SJSA1 (cell line): ENCODE measurements at regions not wholly inside any gene's neighbourhood (a gene's known extent, or its start where the extent isn't known, plus 50 kb on each side); places are given as distances from the start of the nearest gene placed in this dataset.

ENCODE experiments used
- DNase-seq, 2 experiments: peaks; one replicate each; pipeline ENCODE4 v3.0.0-alpha.2; 2015 to 2020; ENCODE audit warnings: low spot score in 2 of 2, low read depth in 1 of 2
- H3K27ac ChIP-seq: fragments of 250-450 bp; sonication (Bioruptor Pico); 2 replicates; pipeline ENCODE4 v1.5.1; 2020; ENCODE audit warnings: mild to moderate bottlenecking, moderate library complexity
- H3K27me3 ChIP-seq: fragments of 250-450 bp; sonication (Bioruptor Pico); replicated peaks from 2 replicates; pipeline ENCODE4 v1.5.1; 2020; ENCODE audit warnings: mild to moderate bottlenecking, moderate library complexity
- H3K36me3 ChIP-seq: fragments of 250-450 bp; sonication (Bioruptor Pico); 2 replicates; pipeline ENCODE4 v1.5.1; 2020; ENCODE audit warnings: mild to moderate bottlenecking
- H3K4me1 ChIP-seq: fragments of 250-450 bp; sonication (Bioruptor Pico); replicated peaks from 2 replicates; pipeline ENCODE4 v1.6.1; 2021; ENCODE audit warnings: mild to moderate bottlenecking
- H3K4me3 ChIP-seq: fragments of 250-450 bp; sonication (Bioruptor Pico); 2 replicates; pipeline ENCODE4 v1.5.1; 2020; ENCODE audit warnings: mild to moderate bottlenecking
- H3K9me3 ChIP-seq: fragments of 250-450 bp; sonication (Bioruptor Pico); replicated peaks from 2 replicates; pipeline ENCODE4 v1.5.1; 2020; ENCODE audit warnings: mild to moderate bottlenecking

DNA sequence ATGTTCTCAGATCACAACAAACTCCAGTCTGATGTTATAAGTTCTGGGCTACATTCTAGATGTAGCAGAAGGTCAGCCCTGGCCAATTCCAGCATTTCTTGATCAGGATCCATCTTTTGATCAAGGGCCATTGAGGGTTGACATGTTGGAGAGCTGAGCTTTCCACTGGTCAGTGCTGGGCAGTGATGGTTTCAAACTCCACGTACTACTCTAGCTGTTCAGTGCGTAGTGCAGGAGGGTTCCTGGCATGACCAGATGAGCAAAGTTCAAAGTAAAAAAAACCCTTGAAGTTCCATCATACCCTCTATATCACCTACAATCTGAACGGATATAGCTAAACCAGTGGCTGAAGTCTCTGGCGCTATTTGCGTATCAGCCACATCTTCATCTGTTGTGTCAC lies 210.4 kb upstream of the OSR1 start:
- no peak overlapping the region for H3K4me3 ChIP-seq
- no peak for DNase-seq
- no peak overlapping the region for H3K27ac ChIP-seq
- peaks cover 6% of the 10 kb centered on the region for H3K4me1 ChIP-seq
- no peaks in the 10 kb centered on the region for H3K27me3 ChIP-seq
- no peaks in the 10 kb centered on the region for H3K36me3 ChIP-seq
- no peaks in the 10 kb centered on the region for H3K9me3 ChIP-seq

DNA sequence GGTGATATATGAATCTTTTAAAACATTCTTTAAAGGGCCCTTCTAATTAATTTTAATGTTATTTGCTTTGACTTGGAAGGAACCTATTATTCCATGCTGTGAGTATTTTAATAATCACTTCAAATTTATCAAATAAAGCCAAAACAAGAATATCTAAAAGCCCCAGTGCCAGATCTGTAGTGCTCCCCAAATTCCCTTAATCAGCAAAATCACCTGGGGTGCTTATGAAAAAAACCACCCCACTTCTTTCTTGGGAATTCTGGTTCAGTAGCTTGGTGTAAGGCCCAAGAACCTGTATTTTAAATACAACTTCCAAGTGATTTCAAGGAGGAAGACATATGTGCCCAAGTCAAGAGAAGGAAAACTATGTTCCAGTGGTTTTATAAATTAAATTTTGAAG lies 202.4 kb upstream of the OSR1 start:
- DNase-seq, result no peak
- H3K9me3 ChIP-seq, result no peaks in the 10 kb centered on the region
- peaks cover 4% of the 10 kb centered on the region; the same call in 1 of the 2 replicates for H3K27me3 ChIP-seq
- no peaks in the 10 kb centered on the region for H3K4me1 ChIP-seq
- H3K27ac ChIP-seq, result no peak overlapping the region
- H3K4me3 ChIP-seq, result no peak overlapping the region
- H3K36me3 ChIP-seq, result no peaks in the 10 kb centered on the region

DNA sequence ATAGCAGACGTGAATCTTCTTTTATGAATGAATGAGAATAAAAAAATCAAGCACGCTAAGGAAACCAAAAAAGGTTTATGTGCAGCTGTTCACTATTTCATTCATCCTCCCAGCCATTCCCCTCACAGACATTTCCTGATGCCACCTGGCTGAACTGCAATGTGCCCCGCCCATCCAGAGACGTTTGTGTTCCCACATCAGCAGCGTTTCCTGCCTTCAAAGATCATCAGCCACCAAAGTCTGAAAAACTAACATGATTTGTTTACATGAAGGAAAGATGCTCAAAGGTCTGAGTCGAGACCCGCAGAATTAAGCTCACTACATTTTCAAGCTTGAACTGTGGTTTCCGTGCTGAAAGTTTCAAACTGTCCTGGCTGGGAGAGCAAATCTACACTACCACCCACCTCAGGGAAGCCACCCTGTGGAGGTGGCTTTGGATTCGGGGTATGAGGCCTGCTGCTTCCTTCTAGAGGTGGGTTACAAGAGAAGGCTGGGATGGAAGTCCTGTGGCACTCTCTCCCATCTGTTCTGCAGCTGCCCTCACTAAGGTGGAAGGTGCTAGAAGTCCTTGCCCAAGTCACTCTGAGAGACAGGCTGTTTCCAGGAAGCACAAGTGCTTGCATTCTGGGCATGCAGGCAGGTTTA lies 201.3 kb upstream of the OSR1 start:
- Histone ChIP-seq H3K9me3 (no peaks in the 10 kb centered on the region), H3K36me3 (no peaks in the 10 kb centered on the region), H3K27ac (no peak overlapping the region), H3K27me3 (peaks cover 4% of the 10 kb centered on the region; the same call in 1 of the 2 replicates), H3K4me3 (no peak overlapping the region), H3K4me1 (no peaks in the 10 kb centered on the region)
- no peak for DNase-seq

DNA sequence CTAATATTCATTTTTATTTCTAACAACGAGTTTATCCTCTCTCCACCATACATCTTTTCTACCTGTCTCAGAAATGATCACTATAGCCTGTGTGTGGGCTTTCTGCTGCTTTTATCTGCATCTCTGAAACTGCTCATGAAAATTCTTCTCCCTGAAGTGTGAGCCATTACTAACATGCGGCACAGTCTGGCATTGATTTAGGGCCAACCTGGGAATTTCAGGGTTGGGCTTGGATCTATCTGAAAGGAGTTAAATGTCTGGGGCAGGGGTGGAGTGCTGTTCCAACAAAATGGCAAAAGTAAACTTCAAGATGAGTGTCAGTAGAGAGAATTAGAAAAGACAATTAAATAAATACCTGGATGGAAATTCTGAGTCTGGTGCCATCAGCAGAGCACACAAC lies 198.2 kb upstream of the OSR1 start:
- Histone ChIP-seq H3K4me1 (no peaks in the 10 kb centered on the region), H3K36me3 (no peaks in the 10 kb centered on the region), H3K9me3 (no peaks in the 10 kb centered on the region), H3K27me3 (peaks cover 4% of the 10 kb centered on the region; the same call in 1 of the 2 replicates), H3K27ac (no peak overlapping the region), H3K4me3 (no peak overlapping the region)
- no peak for DNase-seq

DNA sequence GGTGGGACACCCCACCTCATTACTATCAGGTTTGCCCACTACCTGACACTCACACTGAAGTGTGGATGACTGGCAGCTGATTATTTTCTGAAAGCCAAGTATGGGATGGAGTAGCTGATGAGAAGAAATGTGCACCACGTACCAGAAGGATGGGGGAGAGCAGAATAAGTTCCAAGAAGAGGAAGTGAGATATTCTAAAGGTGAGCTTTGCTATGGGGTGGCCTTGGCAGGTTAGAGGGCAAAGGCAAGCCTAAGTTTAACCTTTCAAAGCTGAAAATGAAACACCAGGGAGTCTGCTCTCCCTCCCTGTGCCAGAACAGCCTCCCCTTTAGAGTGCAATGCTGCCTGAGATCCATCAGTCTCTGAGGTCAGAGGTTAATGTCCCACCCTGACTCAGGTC lies 196.1 kb upstream of the OSR1 start:
- no peaks in the 10 kb centered on the region for H3K36me3 ChIP-seq
- no peak overlapping the region for H3K4me3 ChIP-seq
- no peaks in the 10 kb centered on the region for H3K4me1 ChIP-seq
- no peak for DNase-seq
- H3K9me3 ChIP-seq, result no peaks in the 10 kb centered on the region
- peaks cover 4% of the 10 kb centered on the region; the same call in 1 of the 2 replicates for H3K27me3 ChIP-seq
- H3K27ac ChIP-seq, result no peak overlapping the region

DNA sequence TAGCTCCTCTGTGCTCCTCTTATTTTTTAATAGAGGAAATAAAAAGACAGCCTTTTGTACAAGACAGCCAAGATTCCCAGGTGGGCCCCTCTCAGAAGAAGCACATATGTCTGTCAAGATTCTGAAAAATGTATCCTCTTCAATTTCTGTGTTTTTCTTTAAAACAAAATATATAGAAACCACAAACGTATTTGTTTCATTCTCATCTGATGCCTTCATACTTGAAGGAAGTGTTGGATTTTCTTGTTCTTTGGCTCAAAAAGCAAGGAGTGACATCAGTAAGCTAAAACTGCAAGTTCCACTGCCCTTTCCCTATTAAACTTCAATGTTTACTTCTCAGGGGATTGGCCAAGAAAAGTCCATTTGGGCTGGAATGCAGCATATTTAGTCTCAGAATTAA lies 193.8 kb upstream of the OSR1 start:
- no peaks in the 10 kb centered on the region for H3K36me3 ChIP-seq
- no peak for DNase-seq
- no peak overlapping the region for H3K27ac ChIP-seq
- no peaks in the 10 kb centered on the region for H3K9me3 ChIP-seq
- no peaks in the 10 kb centered on the region for H3K4me1 ChIP-seq
- H3K4me3 ChIP-seq, result no peak overlapping the region
- H3K27me3 ChIP-seq, result no peaks in the 10 kb centered on the region

DNA sequence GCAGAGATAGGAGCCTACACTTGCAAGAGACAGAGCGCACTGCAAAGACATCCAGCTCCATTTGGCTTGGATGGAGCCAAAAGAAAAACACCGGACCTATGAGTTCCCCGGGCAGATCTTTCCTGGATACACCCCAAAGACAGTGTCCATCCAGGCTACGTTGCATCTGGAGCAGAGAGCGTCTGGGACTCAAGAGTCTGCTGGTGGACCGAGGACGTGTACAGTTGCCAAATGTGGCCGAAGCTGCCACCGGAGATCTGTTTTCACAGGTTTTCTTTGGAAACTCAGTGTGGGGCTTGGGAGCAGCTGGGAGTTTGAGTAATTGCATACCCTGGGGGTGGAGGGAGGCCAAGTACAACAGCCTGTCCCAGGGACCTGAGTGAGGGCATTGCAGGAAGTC lies 192.3 kb upstream of the OSR1 start:
- Histone ChIP-seq H3K27me3 (no peaks in the 10 kb centered on the region), H3K36me3 (no peaks in the 10 kb centered on the region), H3K4me1 (no peaks in the 10 kb centered on the region), H3K4me3 (no peak overlapping the region), H3K27ac (no peak overlapping the region), H3K9me3 (no peaks in the 10 kb centered on the region)
- DNase-seq, result no peak

DNA sequence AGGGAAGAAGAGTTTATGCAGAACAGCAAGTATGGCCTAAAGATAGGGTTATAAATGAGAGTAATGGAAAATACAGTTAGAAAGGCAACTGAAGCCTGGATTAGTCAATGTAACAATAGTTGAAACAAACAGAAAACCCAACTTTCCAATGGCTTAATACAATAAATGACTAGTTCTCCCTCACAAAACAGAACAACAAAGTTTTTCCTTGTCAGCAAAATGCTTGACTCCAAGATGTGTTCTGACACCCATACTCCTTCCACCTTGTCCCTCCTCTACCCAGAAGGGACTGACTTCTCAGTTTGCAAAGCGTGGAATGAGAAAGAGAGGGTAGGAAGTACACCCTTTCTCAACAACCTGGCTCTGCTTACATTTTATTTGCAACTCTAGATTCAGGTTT lies 191.4 kb upstream of the OSR1 start:
- Histone ChIP-seq H3K27ac (no peak overlapping the region), H3K9me3 (no peaks in the 10 kb centered on the region), H3K4me1 (no peaks in the 10 kb centered on the region), H3K27me3 (no peaks in the 10 kb centered on the region), H3K36me3 (no peaks in the 10 kb centered on the region), H3K4me3 (no peak overlapping the region)
- DNase-seq, result no peak

DNA sequence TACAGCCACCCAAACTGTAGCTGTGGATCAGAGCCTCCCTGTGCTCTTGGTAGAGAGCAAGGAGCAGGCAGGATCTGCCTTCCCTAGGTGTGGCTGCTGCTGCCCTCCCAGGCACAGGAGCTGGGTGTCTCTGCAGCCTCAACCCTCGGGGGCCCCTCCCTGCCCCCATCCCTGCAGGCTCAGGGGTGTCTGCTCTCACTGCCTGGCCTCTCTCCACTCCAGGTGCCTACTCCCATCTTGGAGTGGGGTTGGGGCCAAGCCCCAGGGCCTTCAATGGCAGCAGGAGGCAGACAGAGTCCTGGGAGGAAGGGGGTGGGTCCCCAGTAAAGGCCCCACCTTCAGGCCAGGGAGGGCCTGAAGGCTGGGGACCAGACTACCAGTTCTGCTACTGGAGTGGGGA lies 189.7 kb upstream of the OSR1 start:
- Histone ChIP-seq H3K27me3 (no peaks in the 10 kb centered on the region), H3K27ac (no peak overlapping the region), H3K36me3 (no peaks in the 10 kb centered on the region), H3K9me3 (no peaks in the 10 kb centered on the region), H3K4me3 (no peak overlapping the region), H3K4me1 (no peaks in the 10 kb centered on the region)
- no peak for DNase-seq

DNA sequence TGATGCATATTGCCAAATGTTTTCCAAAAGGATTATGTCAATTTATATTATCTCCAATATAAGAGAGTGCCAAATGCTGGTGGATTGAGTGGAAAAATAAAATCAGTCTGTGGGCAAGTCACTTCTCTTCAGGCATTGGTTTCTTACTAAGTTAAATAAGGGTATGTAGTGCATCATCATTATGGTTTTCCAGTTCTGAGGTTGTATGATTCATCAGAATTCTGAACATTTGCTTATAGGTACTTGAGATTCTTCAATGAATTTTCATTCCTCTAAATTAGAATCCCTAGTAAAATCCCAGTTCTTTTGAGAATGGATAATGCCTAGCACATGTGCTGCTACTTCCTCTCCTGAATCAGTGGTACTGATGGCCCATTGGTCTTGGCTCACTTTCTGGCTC lies 188.9 kb upstream of the OSR1 start:
- H3K4me1 ChIP-seq, result no peaks in the 10 kb centered on the region
- no peak overlapping the region for H3K27ac ChIP-seq
- H3K27me3 ChIP-seq, result no peaks in the 10 kb centered on the region
- no peak for DNase-seq
- no peaks in the 10 kb centered on the region for H3K9me3 ChIP-seq
- no peak overlapping the region for H3K4me3 ChIP-seq
- H3K36me3 ChIP-seq, result no peaks in the 10 kb centered on the region

DNA sequence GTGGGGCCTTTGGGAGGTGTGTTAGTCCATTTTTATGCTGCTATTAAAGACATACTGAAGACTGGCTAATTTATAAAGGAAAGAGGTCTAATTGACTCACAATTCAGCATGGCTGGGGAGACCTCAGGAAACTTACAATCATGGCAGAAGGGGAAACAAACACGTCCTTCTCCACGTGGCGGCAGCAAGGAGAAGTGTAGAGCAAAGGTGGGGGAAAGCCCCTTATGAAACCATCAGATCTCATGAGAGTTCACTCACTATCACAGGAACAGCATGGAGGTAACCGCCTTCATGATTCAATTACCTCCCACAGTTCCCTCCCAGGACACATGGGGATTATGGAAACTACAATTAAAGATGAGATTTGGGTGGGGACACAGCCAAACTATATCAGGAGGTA lies 187.1 kb upstream of the OSR1 start:
- H3K27ac ChIP-seq, result no peak overlapping the region
- DNase-seq, result no peak
- no peaks in the 10 kb centered on the region for H3K27me3 ChIP-seq
- no peaks in the 10 kb centered on the region for H3K9me3 ChIP-seq
- H3K4me1 ChIP-seq, result no peaks in the 10 kb centered on the region
- H3K4me3 ChIP-seq, result no peak overlapping the region
- no peaks in the 10 kb centered on the region for H3K36me3 ChIP-seq

DNA sequence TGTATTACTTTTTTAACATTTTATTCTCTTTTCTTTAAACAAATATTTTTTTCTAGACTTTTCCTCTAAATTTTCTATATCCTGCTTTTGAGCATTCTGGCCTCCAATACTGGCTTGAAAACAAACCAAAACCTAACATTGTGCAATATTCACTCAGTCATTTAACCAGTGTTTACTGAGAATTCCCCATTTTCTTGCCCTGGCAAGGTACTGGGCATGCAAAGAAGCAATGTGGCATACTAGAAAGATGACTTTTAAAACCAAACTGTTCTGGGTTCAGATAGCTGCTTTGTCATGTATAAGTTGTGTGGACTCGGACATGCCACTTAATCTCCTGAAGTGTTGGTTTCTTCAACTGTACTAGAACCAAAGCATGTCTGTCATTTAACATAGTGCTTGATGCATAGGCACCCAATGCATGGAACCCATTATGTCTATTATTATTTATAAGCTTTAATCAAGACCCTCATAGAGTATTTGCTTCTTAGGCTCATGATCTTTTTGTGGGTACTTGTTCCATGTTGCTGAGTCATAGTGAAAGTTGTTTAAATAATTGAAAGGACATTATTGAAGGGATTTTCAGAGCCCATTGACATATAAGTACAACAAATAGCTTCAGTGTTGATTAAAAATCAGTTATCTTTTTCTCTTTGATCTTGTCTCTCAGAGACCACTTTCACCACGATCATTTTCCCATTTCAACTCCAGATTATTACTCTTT lies 185.4 kb upstream of the OSR1 start:
- no peaks in the 10 kb centered on the region for H3K36me3 ChIP-seq
- no peaks in the 10 kb centered on the region for H3K27me3 ChIP-seq
- no peak overlapping the region for H3K4me3 ChIP-seq
- H3K27ac ChIP-seq, result no peak overlapping the region
- H3K4me1 ChIP-seq, result no peaks in the 10 kb centered on the region
- no peaks in the 10 kb centered on the region for H3K9me3 ChIP-seq
- no peak for DNase-seq

DNA sequence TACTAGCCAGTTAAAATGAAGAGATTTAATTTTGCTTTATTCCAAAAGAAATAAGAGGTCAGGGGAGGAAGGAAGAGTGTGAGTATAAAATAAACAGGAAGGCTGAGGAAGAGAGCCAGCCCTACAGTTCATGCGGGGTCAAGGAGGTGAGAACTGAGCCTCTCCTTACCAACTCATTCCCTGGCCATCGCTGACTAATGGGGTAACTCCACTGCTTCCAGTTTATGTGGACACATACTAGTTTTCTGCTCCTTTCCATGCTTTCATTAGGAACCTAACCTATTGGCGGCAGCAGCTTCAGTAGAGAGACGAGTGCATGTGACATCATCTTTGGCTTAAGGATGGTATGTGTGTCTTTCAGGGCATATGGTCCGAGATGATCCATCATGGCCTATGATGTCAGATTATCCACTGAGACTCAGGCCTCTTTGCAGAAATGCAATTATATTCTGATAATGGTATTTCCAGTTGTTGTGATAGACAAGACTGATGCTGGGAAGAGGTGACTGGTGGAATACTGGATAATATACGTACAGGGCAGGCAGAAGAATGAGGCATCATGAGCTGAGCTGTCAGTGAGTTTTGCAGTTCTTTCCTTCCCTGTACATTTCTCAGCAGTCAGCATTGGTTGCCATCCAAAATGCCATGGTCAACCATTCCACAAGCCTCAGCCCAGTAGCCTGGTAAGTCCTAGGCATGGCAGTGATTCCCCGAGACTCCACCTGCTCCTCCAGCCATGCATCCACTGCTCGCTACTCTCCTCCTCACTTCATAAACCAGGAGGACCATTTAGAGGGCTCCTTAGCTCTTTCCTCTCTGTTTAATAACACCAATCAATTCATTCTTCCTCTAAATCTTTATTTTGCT lies 184.6 kb upstream of the OSR1 start:
- no peaks in the 10 kb centered on the region for H3K9me3 ChIP-seq
- no peak for DNase-seq
- no peaks in the 10 kb centered on the region for H3K4me1 ChIP-seq
- H3K4me3 ChIP-seq, result no peak overlapping the region
- no peaks in the 10 kb centered on the region for H3K27me3 ChIP-seq
- H3K36me3 ChIP-seq, result no peaks in the 10 kb centered on the region
- H3K27ac ChIP-seq, result no peak overlapping the region

DNA sequence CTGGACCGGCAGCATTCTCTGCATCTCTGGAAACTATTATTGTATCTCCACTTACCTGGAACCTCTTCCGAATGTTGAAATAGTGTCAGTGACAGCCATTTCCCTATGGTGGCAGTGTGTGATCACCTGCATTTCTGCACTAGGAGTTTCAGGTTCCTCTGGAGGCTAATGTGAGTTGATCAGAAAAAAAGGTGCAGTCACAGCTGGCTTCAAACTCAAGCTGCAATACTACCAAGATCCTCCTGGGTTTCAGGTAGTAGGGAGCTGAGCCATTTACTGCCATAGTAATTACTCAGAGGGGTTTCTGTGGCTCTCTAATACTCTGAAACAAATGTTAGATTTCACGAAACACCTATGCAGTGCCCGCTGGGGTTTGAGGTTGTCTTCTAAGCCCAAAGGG lies 183.5 kb upstream of the OSR1 start:
- Histone ChIP-seq H3K36me3 (no peaks in the 10 kb centered on the region), H3K4me3 (no peak overlapping the region), H3K27me3 (no peaks in the 10 kb centered on the region), H3K4me1 (no peaks in the 10 kb centered on the region), H3K27ac (no peak overlapping the region), H3K9me3 (no peaks in the 10 kb centered on the region)
- no peak for DNase-seq
